H1 (cell line): ENCODE measurements at regions not wholly inside any gene's neighbourhood (a gene's known extent, or its start where the extent isn't known, plus 50 kb on each side); places are given as distances from the start of the nearest gene placed in this dataset.
A peak's percentile ranks its signal among the peaks of the same experiment; 100 is the strongest.

Source experiments
- CTCF ChIA-PET: fragments of 300-600 bp; sonication (Branson Sonifier 250); formaldehyde crosslinking; loops from one replicate; lab custom pipeline; 2021; ENCODE audit not compliant: partially characterized antibody; lab: Charles Lee
- POLR2A ChIA-PET: fragments of 300-600 bp; sonication (Branson Sonifier 250); formaldehyde crosslinking; loops from one replicate; lab custom pipeline; 2021; ENCODE audit warnings: inconsistent platforms; ENCODE audit not compliant: partially characterized antibody; lab: Charles Lee
- DNase-seq, 2 experiments: peaks; one replicate each; pipeline versions ENCODE4 v3.0.0 to v3.0.0-alpha.2; 2010 to 2022; ENCODE audit warnings: low spot score in 2 of 2, low read depth in 1 of 2, mixed read lengths in 1 of 2
- FAIRE-seq: peaks from 2 replicates; lab custom pipeline; 2011; peaks lifted over from hg19 to GRCh38; lab: Jason Lieb, UNC
- H2AFZ ChIP-seq: 2 replicates; pipeline ENCODE4 v1.8.1; 2012; ENCODE audit warnings: low read length, inconsistent platforms
- H2AK5ac ChIP-seq: 2 replicates; pipeline ENCODE4 v1.6.1; 2013; ENCODE audit warnings: low read depth, low read length
- H2BK120ac ChIP-seq: replicated peaks from 2 replicates; pipeline ENCODE3; 2013; ENCODE audit warnings: low read depth, low read length, inconsistent platforms
- H2BK12ac ChIP-seq: 2 replicates; pipeline ENCODE4 v1.6.1; 2013; ENCODE audit warnings: low read depth, low read length
- H2BK15ac ChIP-seq: 2 replicates; pipeline ENCODE4 v1.6.1; 2013; ENCODE audit warnings: low read length
- H2BK20ac ChIP-seq: 2 replicates; pipeline ENCODE4 v1.6.1; 2013; ENCODE audit warnings: low read length
- H2BK5ac ChIP-seq: 2 replicates; pipeline ENCODE4 v1.6.1; 2013; ENCODE audit warnings: low read depth, low read length
- H3K14ac ChIP-seq: 2 replicates; pipeline ENCODE4 v1.6.1; 2013; ENCODE audit warnings: inconsistent platforms; ENCODE audit not compliant: insufficient read length
- H3K18ac ChIP-seq: 2 replicates; pipeline ENCODE4 v1.6.1; 2013; ENCODE audit warnings: low read length; ENCODE audit errors: extremely low read depth
- H3K23ac ChIP-seq: 2 replicates; pipeline ENCODE4 v1.6.1; 2013; ENCODE audit warnings: inconsistent platforms; ENCODE audit not compliant: insufficient read length
- H3K23me2 ChIP-seq: 2 replicates; pipeline ENCODE4 v1.6.1; 2013; ENCODE audit warnings: low read depth, low read length
- H3K27ac ChIP-seq: 2 replicates; pipeline ENCODE4 v1.6.1; 2011; ENCODE audit warnings: low read depth, low read length, inconsistent platforms
- H3K27me3 ChIP-seq, 4 experiments: replicated peaks in 1 of 4; 1 replicate in 1 of 4; 2 replicates in 3 of 4; pipeline versions ENCODE4 v1.6.1 to v1.8.1; 2011 to 2013; ENCODE audit warnings: low read length in 3 of 4, mild to moderate bottlenecking in 3 of 4, inconsistent platforms in 2 of 4, mixed read lengths in 2 of 4, moderate library complexity in 1 of 4; ENCODE audit not compliant: control insufficient read depth in 3 of 4, insufficient read depth in 3 of 4; ENCODE audit errors: extremely low read depth in 1 of 4
- H3K36me3 ChIP-seq, 4 experiments: 2 replicates each; pipeline versions ENCODE4 v1.6.1 to v1.8.1; 2011 to 2013; ENCODE audit warnings: mild to moderate bottlenecking in 4 of 4, low read length in 3 of 4, moderate library complexity in 2 of 4, control low read depth in 1 of 4, inconsistent platforms in 1 of 4; ENCODE audit not compliant: insufficient read depth in 4 of 4, control insufficient read depth in 2 of 4
- H3K4ac ChIP-seq: replicated peaks from 2 replicates; pipeline ENCODE3; 2013; ENCODE audit warnings: low read length, low read depth, mixed read lengths, inconsistent platforms; ENCODE audit not compliant: insufficient read length
- H3K4me1 ChIP-seq, 4 experiments: replicated peaks in 1 of 4; 1 replicate in 1 of 4; 2 replicates in 3 of 4; pipeline versions ENCODE4 v1.6.1 to v1.8.1; 2011 to 2013; ENCODE audit warnings: low read length in 3 of 4, inconsistent platforms in 2 of 4, mixed read lengths in 1 of 4; ENCODE audit not compliant: insufficient read depth in 4 of 4, control insufficient read depth in 3 of 4
- H3K4me2 ChIP-seq, 2 experiments: 2 replicates each; pipeline versions ENCODE4 v1.6.1 to v1.8.1; 2011 to 2013; ENCODE audit warnings: low read depth in 2 of 2, low read length in 2 of 2, control low read depth in 1 of 2, inconsistent platforms in 1 of 2, mild to moderate bottlenecking in 1 of 2; ENCODE audit not compliant: insufficient read depth in 1 of 2
- H3K4me3 ChIP-seq, 4 experiments: fragments of 200-600, 300-600 bp in 1 of 4; sonication (generic), shearing (Covaris generic), sonication (Bioruptor Twin) in 1 of 4; 2 replicates each; pipeline versions ENCODE4 v1.5.1 to v1.8.1; 2011 to 2016; ENCODE audit warnings: low read length in 4 of 4, low read depth in 3 of 4, control low read depth in 2 of 4, inconsistent platforms in 2 of 4, mild to moderate bottlenecking in 2 of 4, mixed read lengths in 1 of 4, moderate library complexity in 1 of 4; ENCODE audit not compliant: insufficient read depth in 2 of 4; ENCODE audit errors: extremely low read depth in 1 of 4
- H3K56ac ChIP-seq: replicated peaks from 2 replicates; pipeline ENCODE3; 2013; ENCODE audit warnings: low read depth, mild to moderate bottlenecking, mixed read lengths, low read length, inconsistent platforms; ENCODE audit not compliant: insufficient read length
- H3K79me1 ChIP-seq: 2 replicates; pipeline ENCODE4 v1.6.1; 2013; ENCODE audit warnings: low read depth, low read length, control low read depth
- H3K79me2 ChIP-seq, 2 experiments: 2 replicates each; pipeline versions ENCODE4 v1.6.1 to v1.8.1; 2012 to 2013; ENCODE audit warnings: low read length in 2 of 2, mild to moderate bottlenecking in 2 of 2, inconsistent platforms in 1 of 2; ENCODE audit not compliant: insufficient read depth in 2 of 2, control insufficient read depth in 1 of 2
- H3K9ac ChIP-seq, 4 experiments: replicated peaks in 1 of 4; 1 replicate in 1 of 4; 2 replicates in 3 of 4; pipeline versions ENCODE4 v1.6.1 to v1.8.1; 2011 to 2013; ENCODE audit warnings: low read depth in 3 of 4, low read length in 3 of 4, control low read depth in 2 of 4, mild to moderate bottlenecking in 2 of 4, moderate library complexity in 2 of 4, inconsistent platforms in 1 of 4; ENCODE audit errors: extremely low read depth in 1 of 4
- H3K9me3 ChIP-seq, 2 experiments: 2 replicates each; pipeline versions ENCODE4 v1.6.1 to v1.8.1; 2012 to 2013; ENCODE audit warnings: mild to moderate bottlenecking in 2 of 2, moderate library complexity in 2 of 2, control low read depth in 1 of 2, inconsistent platforms in 1 of 2, low read depth in 1 of 2, low read length in 1 of 2, mixed read lengths in 1 of 2; ENCODE audit not compliant: insufficient read depth in 2 of 2
- H4K20me1 ChIP-seq, 2 experiments: replicated peaks in 1 of 2; 2 replicates each; pipeline versions ENCODE3 to v1.8.1; 2011 to 2013; ENCODE audit warnings: inconsistent platforms in 2 of 2, low read length in 2 of 2, mild to moderate bottlenecking in 1 of 2; ENCODE audit not compliant: insufficient read depth in 2 of 2, control insufficient read depth in 1 of 2
- H4K5ac ChIP-seq: 2 replicates; pipeline ENCODE4 v1.6.1; 2013; ENCODE audit warnings: low read length, low read depth, mixed read lengths, inconsistent platforms; ENCODE audit not compliant: insufficient read length
- H4K8ac ChIP-seq: 2 replicates; pipeline ENCODE4 v1.8.0; 2013; ENCODE audit warnings: mild to moderate bottlenecking, moderate library complexity, low read length, inconsistent platforms; ENCODE audit not compliant: insufficient read depth; ENCODE audit errors: extremely low read depth
- H4K91ac ChIP-seq: replicated peaks from 2 replicates; pipeline ENCODE3; 2013; ENCODE audit warnings: low read length, mixed read lengths, inconsistent platforms; ENCODE audit not compliant: insufficient read length
- BACH1 ChIP-seq: IDR thresholded peaks from 2 replicates; pipeline ENCODE4 v1.6.1; 2012; ENCODE audit warnings: low read length, improper control_type of control experiment
- CEBPB ChIP-seq: IDR thresholded peaks from 2 replicates; pipeline ENCODE4 v1.6.1; 2012; ENCODE audit warnings: low read depth, low read length
- EGR1 ChIP-seq: IDR thresholded peaks from 2 replicates; pipeline ENCODE4 v1.6.1; 2011; ENCODE audit warnings: low read depth, low read length, borderline replicate concordance
- HDAC2 ChIP-seq, 2 experiments: fragments of 300-600 bp in 1 of 2; sonication (generic) in 1 of 2; IDR thresholded peaks; 2 replicates each; pipeline ENCODE4 v1.6.1; 2011 to 2012; ENCODE audit warnings: low read depth in 2 of 2, low read length in 2 of 2, mild to moderate bottlenecking in 2 of 2, moderate library complexity in 2 of 2, borderline replicate concordance in 1 of 2, inconsistent platforms in 1 of 2
- KDM1A ChIP-seq: fragments of 200-600, 300-600 bp; sonication (generic); IDR thresholded peaks from 2 replicates; pipeline ENCODE4 v1.7.1; 2016; ENCODE audit warnings: mild to moderate bottlenecking, low read length, borderline replicate concordance
- PHF8 ChIP-seq: fragments of 200-600 bp; sonication (generic); conservative IDR thresholded peaks from 2 replicates; pipeline ENCODE4 v1.7.1; 2012; ENCODE audit warnings: low read depth, mild to moderate bottlenecking, inconsistent platforms, low read length, moderate library complexity
- SAP30 ChIP-seq: fragments of 300-600 bp; sonication (generic); IDR thresholded peaks from 2 replicates; pipeline ENCODE4 v1.7.1; 2012; ENCODE audit warnings: low read length, moderate library complexity, mild to moderate bottlenecking, inconsistent platforms; ENCODE audit not compliant: insufficient read depth, insufficient replicate concordance
- TEAD4 ChIP-seq: IDR thresholded peaks from 2 replicates; pipeline ENCODE4 v1.6.1; 2012; ENCODE audit warnings: low read depth, low read length, inconsistent platforms, mixed read lengths
- ZNF274 ChIP-seq: IDR thresholded peaks from 2 replicates; pipeline ENCODE4 v1.7.0; 2012; ENCODE audit warnings: low read length, borderline replicate concordance; ENCODE audit errors: extremely low read depth

GRCh38 chr12:78555802-78556201 is 308.8 kb upstream of the SYT1 start:
- Histone ChIP-seq H4K8ac (no peak overlapping the region), H3K9ac (no peak overlapping the region), H2AFZ (no peak overlapping the region), H3K4me1 (no peaks in the 10 kb centered on the region; a peak in 1 of 7 replicates), H3K4me3 (no peak overlapping the region), H3K18ac (no peak overlapping the region), H4K91ac (no peak overlapping the region), H2BK12ac (no peak overlapping the region), H2BK15ac (no peak overlapping the region), H3K27me3 (no peaks in the 10 kb centered on the region), H2BK20ac (no peak overlapping the region), H3K4ac (no peak overlapping the region), H3K9me3 (no peaks in the 10 kb centered on the region), H3K36me3 (no peaks in the 10 kb centered on the region), H4K5ac (no peak overlapping the region), H3K14ac (no peak overlapping the region), H2BK5ac (no peak overlapping the region), H3K56ac (no peak overlapping the region), H3K23me2 (no peaks in the 10 kb centered on the region), H3K23ac (no peak overlapping the region), H3K79me1 (no peaks in the 10 kb centered on the region), H4K20me1 (no peaks in the 10 kb centered on the region), H3K27ac (no peak overlapping the region), H3K79me2 (no peaks in the 10 kb centered on the region), H2BK120ac (no peak overlapping the region), H2AK5ac (no peak overlapping the region), H3K4me2 (no peak overlapping the region)
- FAIRE-seq (no peak), DNase-seq (no peak)
- ChIA-PET POLR2A (no interaction called here), CTCF (interaction anchor here (0.6 to 4.6 kb wide), 3 partner anchors 8 to 96 kb away, joined by 4 to 26 read pairs (median 21); no protein-coding TSS in a partner anchor)
- TF ChIP-seq BACH1 (no peak), HDAC2 (IDR thresholded peaks at IDR 0.05; ENCODE audit: borderline replicate concordance in 1 of 2, low read depth in 2 of 2, low read length in 2 of 2) (no peak), PHF8 (no peak), SAP30 (no peak), KDM1A (no peak), CEBPB (no peak), TEAD4 (0 out of 2 replicates have a peak, but pooled peaks have one; percentile 14), ZNF274 (no peak), EGR1 (no peak)
